CD4-positive, alpha-beta T cell (primary cell): ENCODE measurements at regions not wholly inside any gene's neighbourhood (a gene's known extent, or its start where the extent isn't known, plus 50 kb on each side); places are given as distances from the start of the nearest gene placed in this dataset.

Experiments
- ATAC-seq: fragments of 200-7000 bp; cut with Tn5 transposase; one replicate; pipeline ENCODE4 v1.10.0; 2022; ENCODE audit warnings: mild to moderate bottlenecking; ENCODE audit not compliant: poor library complexity
- CTCF ChIA-PET: fragments of 350-600 bp; sonication (Branson Sonifier 250); formaldehyde crosslinking; loops from one replicate; lab custom pipeline; 2021; ENCODE audit warnings: antibody characterized with exemption, inconsistent platforms; lab: Charles Lee
- POLR2A ChIA-PET: fragments of 350-600 bp; sonication (Branson Sonifier 250); formaldehyde crosslinking; loops from one replicate; lab custom pipeline; 2021; ENCODE audit warnings: antibody characterized with exemption, inconsistent platforms; lab: Charles Lee
- DNase-seq, 14 experiments: peaks; one replicate each; pipeline ENCODE4 v3.0.0-alpha.2; 2013 to 2020; ENCODE audit warnings: mixed read lengths in 2 of 14
- H3K27ac ChIP-seq, 2 donors: one replicate each; pipeline versions ENCODE4 v1.5.1 to v1.7.0; 2013; ENCODE audit warnings: low read length in 2 of 2, low read depth in 1 of 2, mild to moderate bottlenecking in 1 of 2
- H3K27me3 ChIP-seq, 2 experiments: 1 replicate in 1 of 2; 2 replicates in 1 of 2; pipeline versions ENCODE4 v1.6.1 to v1.7.0; 2013; ENCODE audit warnings: low read length in 2 of 2, control low read depth in 1 of 2, mild to moderate bottlenecking in 1 of 2, moderate library complexity in 1 of 2; ENCODE audit not compliant: insufficient read depth in 2 of 2, control insufficient read depth in 1 of 2
- H3K36me3 ChIP-seq: one replicate; pipeline ENCODE4 v1.6.1; 2013; ENCODE audit warnings: low read length, control low read depth; ENCODE audit not compliant: insufficient read depth
- H3K4me1 ChIP-seq: one replicate; pipeline ENCODE4 v1.6.1; 2013; ENCODE audit warnings: low read length, control low read depth; ENCODE audit not compliant: insufficient read depth
- H3K4me3 ChIP-seq: one replicate; pipeline ENCODE4 v1.5.1; 2013; ENCODE audit warnings: mild to moderate bottlenecking, low read length, moderate library complexity
- H3K9me3 ChIP-seq, 2 experiments: 1 replicate in 1 of 2; 2 replicates in 1 of 2; pipeline versions ENCODE4 v1.6.1 to v1.7.0; 2013; ENCODE audit warnings: low read length in 2 of 2, mild to moderate bottlenecking in 2 of 2, control low read depth in 1 of 2, moderate library complexity in 1 of 2; ENCODE audit not compliant: control insufficient read depth in 1 of 2, insufficient read depth in 1 of 2
- H3K27ac Mint-ChIP-seq: one replicate; pipeline ENCODE4 v1.8.0; 2020; ENCODE audit warnings: mixed read lengths
- H3K27me3 Mint-ChIP-seq: one replicate; pipeline ENCODE4 v1.8.0; 2021; ENCODE audit warnings: mixed read lengths
- H3K36me3 Mint-ChIP-seq: one replicate; pipeline ENCODE4 v1.8.0; 2021; ENCODE audit warnings: low read depth, mixed read lengths
- H3K4me1 Mint-ChIP-seq: one replicate; pipeline ENCODE4 v1.8.0; 2021; ENCODE audit warnings: low read depth, mixed read lengths
- H3K4me3 Mint-ChIP-seq: one replicate; pipeline ENCODE4 v1.8.0; 2020; ENCODE audit warnings: mild to moderate bottlenecking, mixed read lengths
- H3K9me3 Mint-ChIP-seq: one replicate; pipeline ENCODE4 v1.8.0; 2020; ENCODE audit warnings: mixed read lengths
- CTCF ChIP-seq: fragments of 200-600 bp; IDR thresholded peaks from one replicate; pipeline ENCODE4 v1.8.0; 2022; ENCODE audit warnings: antibody characterized with exemption, mild to moderate bottlenecking
- intact Hi-C, 2 experiments: fragments of 100-400 bp; cut with DNase I in 1 of 2; cut with micrococcal nuclease in 1 of 2; formaldehyde crosslinking; loops; one replicate each; pipeline versions ENCODE4 v1.15.1 to v1.9.0; 2023 to 2025; cut with DNase I, micrococcal nuclease

GRCh38 chr1:72394457-72394856 lies 112.1 kb upstream of the NEGR1 start:
- Mint-ChIP-seq H3K4me1 (no peaks in the 10 kb centered on the region), H3K27ac (no peak overlapping the region), H3K9me3 (peaks cover 2% of the 10 kb centered on the region), H3K36me3 (no peaks in the 10 kb centered on the region), H3K4me3 (no peak overlapping the region), H3K27me3 (no peaks in the 10 kb centered on the region)
- ChIA-PET CTCF (no interaction called here), POLR2A (no interaction called here)
- no peaks in the 10 kb centered on the region for H3K9me3 ChIP-seq
- no peak for TF ChIP-seq CTCF
- H3K36me3 ChIP-seq, result no peaks in the 10 kb centered on the region
- intact Hi-C loops, result no loop called here
- ATAC-seq (no peak), DNase-seq (no peak)
- no peak overlapping the region for H3K27ac ChIP-seq
- H3K4me1 ChIP-seq, result no peaks in the 10 kb centered on the region
- H3K27me3 ChIP-seq, result no peaks in the 10 kb centered on the region
- no peak overlapping the region for H3K4me3 ChIP-seq

- no peaks in the 10 kb centered on the region for H3K9me3 Mint-ChIP-seq
- no peak overlapping the region for H3K4me3 Mint-ChIP-seq
- no peaks in the 10 kb centered on the region for H3K27me3 Mint-ChIP-seq
- no peaks in the 10 kb centered on the region for H3K36me3 Mint-ChIP-seq
- Histone ChIP-seq H3K27ac (no peak overlapping the region), H3K27me3 (no peaks in the 10 kb centered on the region), H3K4me3 (no peak overlapping the region), H3K9me3 (peaks cover 0 to 8% of the 10 kb centered on the region in 2 experiments), H3K36me3 (no peaks in the 10 kb centered on the region), H3K4me1 (no peaks in the 10 kb centered on the region)
- TF ChIP-seq CTCF, result no peak
- no peaks in the 10 kb centered on the region for H3K4me1 Mint-ChIP-seq
- no peak for DNase-seq
- POLR2A ChIA-PET, result no interaction called here
- H3K27ac Mint-ChIP-seq, result no peak overlapping the region
- CTCF ChIA-PET, result no interaction called here
- ATAC-seq, result no peak
- intact Hi-C loops, result no loop called here
Measured at GRCh38 chr1:72379072-72379471, 96.7 kb upstream of the NEGR1 start.

- H3K36me3 ChIP-seq, result no peaks in the 10 kb centered on the region
- Mint-ChIP-seq H3K9me3 (no peaks in the 10 kb centered on the region), H3K27me3 (no peaks in the 10 kb centered on the region), H3K36me3 (no peaks in the 10 kb centered on the region), H3K4me3 (no peak overlapping the region), H3K27ac (no peak overlapping the region), H3K4me1 (no peaks in the 10 kb centered on the region)
- H3K4me1 ChIP-seq, result no peaks in the 10 kb centered on the region
- no peak overlapping the region for H3K4me3 ChIP-seq
- no peaks in the 10 kb centered on the region for H3K27me3 ChIP-seq
- POLR2A ChIA-PET, result no interaction called here
- CTCF ChIA-PET, result no interaction called here
- intact Hi-C loops, result no loop called here
- no peak for ATAC-seq
- no peak for DNase-seq
- no peak for TF ChIP-seq CTCF
- no peak overlapping the region for H3K27ac ChIP-seq
- H3K9me3 ChIP-seq, result peaks cover 0 to 1% of the 10 kb centered on the region in 2 experiments
Measured at GRCh38 chr1:72375226-72375625, 92.9 kb upstream of the NEGR1 start.
